ENCODE measurements at regions not wholly inside any gene's neighbourhood (a gene's known extent, or its start where the extent isn't known, plus 50 kb on each side); places are given as distances from the start of the nearest gene placed in this dataset.

DNA sequence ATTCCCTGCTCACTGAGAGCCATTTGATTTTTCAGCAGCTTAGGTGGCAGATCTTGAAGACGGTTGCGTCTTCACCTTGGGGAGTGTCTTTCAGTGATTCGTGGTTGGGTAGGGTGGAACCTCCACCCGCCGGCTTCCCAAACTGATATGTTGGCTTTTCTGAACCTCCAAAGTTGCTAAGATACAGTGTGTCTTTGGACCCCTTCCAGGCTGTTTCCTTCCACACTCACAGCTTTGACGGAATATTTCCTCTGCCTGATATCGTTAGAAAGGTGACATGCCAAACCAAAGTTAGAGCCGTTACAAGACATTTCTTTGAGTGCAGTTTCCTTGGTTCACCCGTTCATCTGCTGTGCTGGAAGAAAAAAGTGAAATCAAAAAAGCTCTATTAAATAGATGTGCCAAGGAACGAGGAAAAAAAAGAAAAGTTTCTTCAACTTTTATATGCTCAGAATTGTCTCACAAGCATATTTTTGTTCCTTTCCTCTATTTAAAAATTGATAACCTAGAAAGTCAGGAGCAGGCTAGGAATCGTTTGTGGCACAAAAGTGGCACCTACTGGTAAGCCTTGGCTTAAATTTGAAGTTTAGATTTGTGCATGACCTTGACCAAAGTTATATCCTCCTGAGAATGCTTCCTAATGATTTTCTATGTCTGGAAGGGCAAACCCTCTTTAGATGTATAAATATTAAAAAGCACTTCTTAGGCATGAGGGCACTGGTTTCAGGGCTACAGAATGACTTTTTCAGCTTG lies 270.7 kb upstream of the WWC1 start:
- H3K27me3 ChIP-seq (ENCODE audit: control insufficient read depth, insufficient read depth, low read length), result no peaks in the 10 kb centered on the region
- no peak overlapping the region for H3K4me3 ChIP-seq (ENCODE audit: low read depth, low read length)
- DNase-seq (ENCODE audit: low read depth), result no peak
- no peak for FAIRE-seq
- TF ChIP-seq, protein P1, sequence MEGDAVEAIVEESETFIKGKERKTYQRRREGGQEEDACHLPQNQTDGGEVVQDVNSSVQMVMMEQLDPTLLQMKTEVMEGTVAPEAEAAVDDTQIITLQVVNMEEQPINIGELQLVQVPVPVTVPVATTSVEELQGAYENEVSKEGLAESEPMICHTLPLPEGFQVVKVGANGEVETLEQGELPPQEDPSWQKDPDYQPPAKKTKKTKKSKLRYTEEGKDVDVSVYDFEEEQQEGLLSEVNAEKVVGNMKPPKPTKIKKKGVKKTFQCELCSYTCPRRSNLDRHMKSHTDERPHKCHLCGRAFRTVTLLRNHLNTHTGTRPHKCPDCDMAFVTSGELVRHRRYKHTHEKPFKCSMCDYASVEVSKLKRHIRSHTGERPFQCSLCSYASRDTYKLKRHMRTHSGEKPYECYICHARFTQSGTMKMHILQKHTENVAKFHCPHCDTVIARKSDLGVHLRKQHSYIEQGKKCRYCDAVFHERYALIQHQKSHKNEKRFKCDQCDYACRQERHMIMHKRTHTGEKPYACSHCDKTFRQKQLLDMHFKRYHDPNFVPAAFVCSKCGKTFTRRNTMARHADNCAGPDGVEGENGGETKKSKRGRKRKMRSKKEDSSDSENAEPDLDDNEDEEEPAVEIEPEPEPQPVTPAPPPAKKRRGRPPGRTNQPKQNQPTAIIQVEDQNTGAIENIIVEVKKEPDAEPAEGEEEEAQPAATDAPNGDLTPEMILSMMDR (IDR thresholded peaks at IDR 0.05; ENCODE audit: insufficient read depth, low read length, severe bottlenecking), result peak; percentile 25
- H3K36me3 ChIP-seq (ENCODE audit: control insufficient read depth, insufficient read depth, low read length), result no peaks in the 10 kb centered on the region

DNA sequence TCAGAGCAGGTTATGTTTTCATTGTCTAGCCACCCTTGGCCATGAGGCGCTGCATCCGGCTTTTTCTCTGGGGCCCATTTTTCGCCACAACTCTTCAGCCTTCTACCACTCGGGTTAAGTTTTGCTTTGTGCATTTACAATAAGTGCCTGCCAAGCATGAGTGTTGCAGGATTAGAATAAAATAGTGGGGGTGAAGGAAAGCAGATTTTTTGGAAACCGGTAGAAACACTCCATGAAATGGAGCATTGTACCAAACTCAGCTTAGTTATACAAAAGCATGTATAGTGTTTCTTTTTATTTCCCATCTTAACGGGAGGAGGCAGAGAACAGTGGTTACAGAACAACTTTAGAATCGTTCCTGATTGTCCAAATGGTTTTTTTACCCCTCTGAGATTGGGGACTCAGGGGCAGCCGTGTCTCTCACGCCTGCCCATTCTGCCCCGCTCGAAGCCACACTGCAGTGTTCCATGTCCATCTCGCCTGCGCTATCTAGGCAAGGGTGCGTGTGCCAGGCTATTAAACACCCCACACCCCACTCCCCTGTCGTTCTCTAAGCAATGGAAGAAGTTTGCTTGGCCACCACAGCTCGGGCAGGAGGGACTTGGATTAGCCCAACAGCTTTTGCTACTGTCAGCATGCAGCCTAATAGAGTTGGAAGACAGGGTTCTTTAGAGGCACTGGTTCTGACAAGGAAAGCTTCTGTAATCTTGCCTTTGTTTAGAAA lies 268.8 kb upstream of the WWC1 start:
- no peaks in the 10 kb centered on the region for H3K27me3 ChIP-seq (ENCODE audit: control insufficient read depth, insufficient read depth, low read length)
- DNase-seq (ENCODE audit: low read depth) (no peak), FAIRE-seq (no peak)
- no peaks in the 10 kb centered on the region for H3K36me3 ChIP-seq (ENCODE audit: control insufficient read depth, insufficient read depth, low read length)
- TF ChIP-seq, protein P1 (IDR thresholded peaks at IDR 0.05; ENCODE audit: insufficient read depth, low read length, severe bottlenecking), result no peak
- H3K4me3 ChIP-seq (ENCODE audit: low read depth, low read length), result no peak overlapping the region

DNA sequence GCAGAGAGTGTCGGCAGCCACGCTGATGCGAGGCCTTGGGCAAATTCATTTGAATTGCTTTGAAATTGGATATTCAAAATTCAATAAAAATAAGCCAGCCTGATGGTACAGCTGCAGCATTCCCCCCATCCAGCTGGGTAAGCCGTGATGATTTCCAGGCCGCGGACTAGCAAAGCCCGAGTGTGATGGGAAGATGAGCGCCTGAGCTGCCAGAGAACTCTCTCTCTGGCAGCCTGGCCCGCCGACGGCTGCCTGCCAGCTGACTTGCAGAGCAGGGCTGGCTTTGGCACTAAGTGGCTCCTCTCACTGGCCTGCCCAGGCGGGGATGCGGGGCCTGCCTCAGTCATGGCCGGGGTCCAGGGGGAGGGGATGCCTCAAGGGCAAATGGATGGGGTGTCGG lies 268.3 kb upstream of the WWC1 start:
- DNase-seq (ENCODE audit: low read depth) (no peak), FAIRE-seq (no peak)
- H3K27me3 ChIP-seq (ENCODE audit: control insufficient read depth, insufficient read depth, low read length), result no peaks in the 10 kb centered on the region
- TF ChIP-seq, protein P1 (IDR thresholded peaks at IDR 0.05; ENCODE audit: insufficient read depth, low read length, severe bottlenecking), result no peak
- H3K4me3 ChIP-seq (ENCODE audit: low read depth, low read length), result no peak overlapping the region
- H3K36me3 ChIP-seq (ENCODE audit: control insufficient read depth, insufficient read depth, low read length), result no peaks in the 10 kb centered on the region

DNA sequence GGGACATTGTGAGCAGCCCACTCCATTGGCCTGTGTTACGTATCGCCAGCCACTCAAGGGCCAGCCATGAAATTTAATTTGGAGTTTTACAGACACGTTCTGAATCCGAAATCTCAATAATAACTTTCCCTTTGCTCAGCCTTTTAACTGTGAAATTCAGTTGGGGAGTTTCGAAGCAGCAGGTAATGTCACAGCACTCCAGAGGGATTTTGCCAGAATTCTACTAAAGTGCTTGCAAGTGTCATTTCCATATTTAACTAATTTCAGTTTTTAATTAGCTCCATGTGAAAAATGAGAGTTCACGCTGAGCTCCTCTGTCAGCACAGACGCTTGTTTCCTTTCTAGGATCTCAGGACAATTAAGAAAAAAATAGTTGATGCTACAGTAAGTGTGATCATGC lies 267.1 kb upstream of the WWC1 start:
- no peak for DNase-seq (ENCODE audit: low read depth)
- no peaks in the 10 kb centered on the region for H3K27me3 ChIP-seq (ENCODE audit: control insufficient read depth, insufficient read depth, low read length)

DNA sequence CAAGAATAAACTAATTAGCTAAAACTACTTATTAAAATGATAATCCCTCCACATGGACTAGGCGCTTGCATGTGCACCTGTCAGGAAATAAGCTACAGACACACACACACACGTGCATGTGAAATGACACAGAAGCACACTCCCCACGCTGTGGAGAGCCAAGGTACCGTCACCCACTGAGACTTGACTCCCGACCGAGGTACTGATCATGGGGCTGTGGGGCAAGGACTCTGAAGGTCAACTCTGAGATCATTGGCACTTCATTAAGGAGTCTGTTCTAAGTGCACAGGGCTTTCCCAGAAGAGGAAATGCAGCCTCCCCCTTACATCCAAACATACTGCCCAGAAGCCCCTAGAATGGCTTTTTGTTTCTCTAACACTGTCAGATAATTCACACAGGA lies 264.4 kb upstream of the WWC1 start:
- TF ChIP-seq, protein P1 (IDR thresholded peaks at IDR 0.05; ENCODE audit: insufficient read depth, low read length, severe bottlenecking), result no peak
- DNase-seq (ENCODE audit: low read depth), result no peak
- H3K27me3 ChIP-seq (ENCODE audit: control insufficient read depth, insufficient read depth, low read length), result no peaks in the 10 kb centered on the region

More for the DNA sequence above, 267.1 kb upstream of the WWC1 start:
- FAIRE-seq, result no peak
- TF ChIP-seq, protein P1 (IDR thresholded peaks at IDR 0.05; ENCODE audit: insufficient read depth, low read length, severe bottlenecking), result no peak
- Histone ChIP-seq H3K36me3 (ENCODE audit: control insufficient read depth, insufficient read depth, low read length) (no peaks in the 10 kb centered on the region), H3K4me3 (ENCODE audit: low read depth, low read length) (no peak overlapping the region)

More for the DNA sequence above, 264.4 kb upstream of the WWC1 start:
- Histone ChIP-seq H3K36me3 (ENCODE audit: control insufficient read depth, insufficient read depth, low read length) (no peaks in the 10 kb centered on the region), H3K4me3 (ENCODE audit: low read depth, low read length) (no peak overlapping the region)
- FAIRE-seq, result no peak

All from bronchial epithelial cell (primary cell).